Ovary (tissue), 3 donors: ENCODE measurements at regions not wholly inside any gene's neighbourhood (a gene's known extent, or its start where the extent isn't known, plus 50 kb on each side); places are given as distances from the start of the nearest gene placed in this dataset.

Source experiments
- CTCF ChIP-seq, 3 donors: fragments of 450-650 bp in 2 of 3; fragments of 200-600 bp in 1 of 3; IDR thresholded peaks; one replicate each; pipeline versions ENCODE4 v1.5.1 to v1.8.0; 2016 to 2022; ENCODE audit warnings: antibody characterized with exemption in 3 of 3, mild to moderate bottlenecking in 1 of 3
- EP300 ChIP-seq: sonication (generic); formaldehyde crosslinking; IDR thresholded peaks from one replicate; pipeline ENCODE4 v1.6.1; 2017; ENCODE audit warnings: antibody characterized with exemption
- POLR2A ChIP-seq: fragments of 450-650 bp; IDR thresholded peaks from one replicate; pipeline ENCODE4 v1.6.1; 2017; ENCODE audit warnings: antibody characterized with exemption, mild to moderate bottlenecking, moderate library complexity
- donor health status: DM: no; HTN: no; CAD: no.

GRCh38 chr2:65932571-65932970 is 500.2 kb upstream of the SPRED2 start:
- no peak for TF ChIP-seq POLR2A
- TF ChIP-seq CTCF (IDR thresholded peaks at IDR 0.05): no peak
- no peak for TF ChIP-seq EP300
